ENCODE measurements at regions not wholly inside any gene's neighbourhood (a gene's known extent, or its start where the extent isn't known, plus 50 kb on each side); places are given as distances from the start of the nearest gene placed in this dataset.

- H2AK9ac ChIP-seq (replicated peaks; ENCODE audit: low read depth, low read length, poor library complexity), result no peak overlapping the region
- H4K5ac ChIP-seq (ENCODE audit: low read depth, low read length), result no peak overlapping the region
- no CpG with 5 or more reads among the region's 2 CpGs for WGBS, 2 experiments (ENCODE audit: extremely low coverage in 2 of 2, insufficient read length in 1 of 2)
- H3K56ac ChIP-seq (ENCODE audit: extremely low read depth, insufficient read depth, low read length), result no peak overlapping the region
- TF ChIP-seq NFE2L2 (IDR thresholded peaks at IDR 0.05; ENCODE audit: low read depth, low read length), result no peak
- no peak for TF ChIP-seq MAFK (IDR thresholded peaks at IDR 0.05; ENCODE audit: low read depth, low read length)
- no peak for TF ChIP-seq MAZ (IDR thresholded peaks at IDR 0.05; ENCODE audit: borderline replicate concordance, low read depth, low read length)
- 0 out of 2 replicates have a peak, but pooled peaks have one; percentile 1 for TF ChIP-seq CEBPB (IDR thresholded peaks at IDR 0.05; ENCODE audit: low read depth, low read length)
- no peak for TF ChIP-seq CHD1 (IDR thresholded peaks at IDR 0.05; ENCODE audit: low read depth, low read length)
- TF ChIP-seq USF2 (IDR thresholded peaks at IDR 0.05; ENCODE audit: low read depth, low read length), result no peak
- no peak for TF ChIP-seq ELK1 (IDR thresholded peaks at IDR 0.05; ENCODE audit: borderline replicate concordance, low read depth, low read length)
- no peak for TF ChIP-seq RAD21 (IDR thresholded peaks at IDR 0.05; ENCODE audit: low read length)
- no peak overlapping the region for H2AK5ac ChIP-seq (ENCODE audit: low read depth, low read length)
- H3K36me3 ChIP-seq (ENCODE audit: control insufficient read depth, insufficient read depth, low read length), result no peaks in the 10 kb centered on the region
- intact Hi-C loops (cut with micrococcal nuclease), result no loop called here
- H2BK15ac ChIP-seq (ENCODE audit: low read depth, low read length), result no peak overlapping the region
- no peak for DNase-seq
- no peak overlapping the region for H2BK20ac ChIP-seq (ENCODE audit: low read depth, low read length)
- H3K4ac ChIP-seq (ENCODE audit: low read depth, low read length), result no peak overlapping the region
- no peaks in the 10 kb centered on the region for H3K79me1 ChIP-seq (ENCODE audit: low read depth in 1 of 2, low read length in 2 of 2)
- dilution Hi-C loops (cut with HindIII; ENCODE audit: low sequenced_read_pairs, unreplicated experiment), result no loop called here
- H4K20me1 ChIP-seq (ENCODE audit: insufficient read depth, low read length), result no peaks in the 10 kb centered on the region
- H3K4me3 ChIP-seq (ENCODE audit: insufficient read depth, low read depth, low read length), result no peak overlapping the region
- in situ Hi-C loops (cut with MboI; ENCODE audit: low sequenced_read_pairs), result no loop called here
- no peaks in the 10 kb centered on the region for H3K9me3 ChIP-seq (ENCODE audit: control insufficient read depth, insufficient read depth, low read length)
- H2BK120ac ChIP-seq (ENCODE audit: low read depth, low read length), result no peak overlapping the region
- no peak overlapping the region for H2BK5ac ChIP-seq (ENCODE audit: low read depth, low read length, poor library complexity, severe bottlenecking)
- H2AFZ ChIP-seq (replicated peaks; ENCODE audit: low read length, poor library complexity), result no peak overlapping the region
- ChIA-PET CTCF (no interaction called here), POLR2A (ENCODE audit: unreplicated experiment) (no interaction called here)
- no peak overlapping the region for H3K18ac ChIP-seq (ENCODE audit: low read depth, low read length)
- ATAC-seq (ENCODE audit: low read depth), result no peak
- H3K9me1 ChIP-seq (ENCODE audit: insufficient read depth, low read length), result no peaks in the 10 kb centered on the region
- no peak overlapping the region for H3K27ac ChIP-seq (ENCODE audit: insufficient read depth, low read length)
- no peak overlapping the region for H3K4me2 ChIP-seq (ENCODE audit: low read depth, low read length)
- no peak overlapping the region for H3K14ac ChIP-seq (replicated peaks; ENCODE audit: low read depth, low read length)
- no peak overlapping the region for H3K23ac ChIP-seq (ENCODE audit: low read depth, low read length)
- BruUV-seq (replicated peaks), result no TSS peak
- no peak overlapping the region for H3K9ac ChIP-seq (ENCODE audit: low read depth, low read length)
- peaks cover 13% of the 10 kb centered on the region for H3K27me3 ChIP-seq (ENCODE audit: control insufficient read depth, insufficient read depth, low read length)
- H4K91ac ChIP-seq (ENCODE audit: insufficient read depth, low read depth, low read length), result no peak overlapping the region
- no peak overlapping the region for H4K8ac ChIP-seq (ENCODE audit: low read depth in 2 of 2, low read length in 2 of 2)
- peaks cover 2% of the 10 kb centered on the region; the same call in 1 of the 2 replicates for H3K4me1 ChIP-seq (ENCODE audit: control insufficient read depth, insufficient read depth, low read length)
These were observed 288.4 kb downstream of the CLIC5 start for GRCh38 chr6:45727228-45727627.
